ENCODE measurements at regions not wholly inside any gene's neighbourhood (a gene's known extent, or its start where the extent isn't known, plus 50 kb on each side); places are given as distances from the start of the nearest gene placed in this dataset.

- in situ Hi-C loops (cut with MboI; ENCODE audit: low pct_unique_long_range_greater_than_20kb, low sequenced_read_pairs, unreplicated experiment): no loop called here
- DNase-seq (ENCODE audit: low spot score): no peak
- TF ChIP-seq CTCF (IDR thresholded peaks at IDR 0.05; ENCODE audit: extremely low read depth, insufficient read depth, missing control alignments): no peak
These were observed 265.4 kb downstream of the SS18 start for GRCh38 chr18:25825056-25825455.

GRCh38 chr18:25819746-25820363 lies 270.6 kb downstream of the SS18 start:
- no peak for TF ChIP-seq CTCF (IDR thresholded peaks at IDR 0.05; ENCODE audit: extremely low read depth, insufficient read depth, missing control alignments)
- in situ Hi-C loops (cut with MboI; ENCODE audit: low pct_unique_long_range_greater_than_20kb, low sequenced_read_pairs, unreplicated experiment): no loop called here
- DNase-seq (ENCODE audit: low spot score): no peak

GRCh38 chr18:25818505-25818904 lies 271.9 kb downstream of the SS18 start:
- in situ Hi-C loops (cut with MboI; ENCODE audit: low pct_unique_long_range_greater_than_20kb, low sequenced_read_pairs, unreplicated experiment): no loop called here
- no peak for DNase-seq (ENCODE audit: low spot score)
- no peak for TF ChIP-seq CTCF (IDR thresholded peaks at IDR 0.05; ENCODE audit: extremely low read depth, insufficient read depth, missing control alignments)

- in situ Hi-C loops (cut with MboI; ENCODE audit: low pct_unique_long_range_greater_than_20kb, low sequenced_read_pairs, unreplicated experiment): no loop called here
- no peak for TF ChIP-seq CTCF (IDR thresholded peaks at IDR 0.05; ENCODE audit: extremely low read depth, insufficient read depth, missing control alignments)
- no peak for DNase-seq (ENCODE audit: low spot score)
These were observed 272.7 kb downstream of the SS18 start for GRCh38 chr18:25817546-25818237.

GRCh38 chr18:25815659-25816058 lies 274.8 kb downstream of the SS18 start:
- TF ChIP-seq CTCF (IDR thresholded peaks at IDR 0.05; ENCODE audit: extremely low read depth, insufficient read depth, missing control alignments): no peak
- no peak for DNase-seq (ENCODE audit: low spot score)
- in situ Hi-C loops (cut with MboI; ENCODE audit: low pct_unique_long_range_greater_than_20kb, low sequenced_read_pairs, unreplicated experiment): no loop called here

GRCh38 chr18:25814841-25815458 lies 275.5 kb downstream of the SS18 start:
- in situ Hi-C loops (cut with MboI; ENCODE audit: low pct_unique_long_range_greater_than_20kb, low sequenced_read_pairs, unreplicated experiment): no loop called here
- TF ChIP-seq CTCF (IDR thresholded peaks at IDR 0.05; ENCODE audit: extremely low read depth, insufficient read depth, missing control alignments): no peak
- peak; percentile 28 for DNase-seq (ENCODE audit: low spot score)

Measured in GM13977 (cell line).